Kasumi-1 (cell line): ENCODE measurements at regions not wholly inside any gene's neighbourhood (a gene's known extent, or its start where the extent isn't known, plus 50 kb on each side); places are given as distances from the start of the nearest gene placed in this dataset.
"Not testable (repeated sequence)": the region's sequence is repeated elsewhere in the genome, so short reads cannot be mapped to it uniquely, and the experiment has no call there.

Experiments
- DNase-seq, 2 experiments: peaks; one replicate each; lab custom pipeline; 2025; lab: John Stamatoyannopoulos, UW

- DNase-seq = no peak
Observed at GRCh38 chr10:127610816-127611215, 61.7 kb downstream of the NPS start.

GRCh38 chr10:127614484-127615017 is 65.4 kb downstream of the NPS start:
- no peak for DNase-seq

GRCh38 chr10:127618797-127619196 is 69.7 kb downstream of the NPS start:
- DNase-seq = no peak

GRCh38 chr10:127619546-127620325 is 70.6 kb downstream of the NPS start:
- no peak for DNase-seq

GRCh38 chr10:127635882-127636281 is 86.8 kb downstream of the NPS start:
- no peak for DNase-seq

- no peak for DNase-seq
Observed at GRCh38 chr10:127648885-127649284, 88.1 kb upstream of the FOXI2 start.

- DNase-seq = peak in 1 of 2 experiments; percentile 7
Observed at GRCh38 chr10:127649642-127650041, 87.3 kb upstream of the FOXI2 start.

GRCh38 chr10:127657056-127657455 is 79.9 kb upstream of the FOXI2 start:
- DNase-seq = no peak

- DNase-seq = not testable (repeated sequence)
Observed at GRCh38 chr10:127676430-127676829, 60.6 kb upstream of the FOXI2 start.

GRCh38 chr10:127678091-127678490 is 58.9 kb upstream of the FOXI2 start:
- DNase-seq = no peak

GRCh38 chr10:127679642-127680255 is 57.2 kb upstream of the FOXI2 start:
- peak; percentile 11 to 29 for DNase-seq
